ENCODE measurements at regions not wholly inside any gene's neighbourhood (a gene's known extent, or its start where the extent isn't known, plus 50 kb on each side); places are given as distances from the start of the nearest gene placed in this dataset.

- no peak overlapping the region for H3K4me3 ChIP-seq (ENCODE audit: low read length in 2 of 2)
- DNase-seq (ENCODE audit: low read depth in 6 of 9, low spot score in 9 of 9) = no peak
- H3K27ac ChIP-seq (ENCODE audit: low read depth in 1 of 2, low read length in 1 of 2) = no peak overlapping the region
- H3K36me3 ChIP-seq (ENCODE audit: control insufficient read depth in 2 of 2, insufficient read depth in 2 of 2, low read length in 1 of 2) = no peaks in the 10 kb centered on the region
- H3K9me3 ChIP-seq (ENCODE audit: control insufficient read depth in 2 of 2, insufficient read depth in 1 of 2, low read length in 1 of 2) = peaks cover 0 to 1% of the 10 kb centered on the region in 2 donors
- H3K27me3 ChIP-seq (ENCODE audit: control insufficient read depth in 2 of 2, insufficient read depth in 1 of 2, low read length in 1 of 2) = peaks cover 0 to 6% of the 10 kb centered on the region in 2 donors
- H3K4me1 ChIP-seq (ENCODE audit: control insufficient read depth in 2 of 2, insufficient read depth in 2 of 2, low read length in 2 of 2) = peaks cover 4% of the 10 kb centered on the region in 2 donors
- WGBS = 96% methylated on average over 8 of the region's 8 CpGs
These were observed 175.5 kb downstream of the TMEM18 start for GRCh38 chr2:501667-502066.

DNA sequence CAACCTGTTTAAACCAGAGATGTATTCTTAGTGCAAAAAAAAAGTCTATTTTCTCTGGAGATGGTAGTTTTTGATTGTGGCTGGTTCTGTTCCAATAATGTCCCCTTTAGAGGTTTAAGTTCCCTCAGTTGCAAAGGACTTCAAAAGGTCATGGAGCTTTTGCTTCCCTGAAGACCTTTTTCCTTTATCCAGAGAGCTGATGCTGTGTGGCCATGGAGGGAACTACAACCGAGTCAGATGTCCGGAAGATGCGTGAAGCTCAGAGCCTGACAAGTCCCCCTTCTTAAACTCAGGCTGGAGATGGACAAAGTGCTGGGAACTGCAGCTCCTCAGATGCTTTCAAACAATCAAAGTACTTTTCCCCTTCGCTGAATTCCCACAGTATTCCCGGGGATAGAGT is 176.1 kb downstream of the TMEM18 start:
- Histone ChIP-seq H3K4me1 (ENCODE audit: control insufficient read depth in 2 of 2, insufficient read depth in 2 of 2, low read length in 2 of 2) (peaks cover 4% of the 10 kb centered on the region in 2 donors), H3K4me3 (ENCODE audit: low read length in 2 of 2) (no peak overlapping the region), H3K9me3 (ENCODE audit: control insufficient read depth in 2 of 2, insufficient read depth in 1 of 2, low read length in 1 of 2) (peaks cover 0 to 1% of the 10 kb centered on the region in 2 donors), H3K27me3 (ENCODE audit: control insufficient read depth in 2 of 2, insufficient read depth in 1 of 2, low read length in 1 of 2) (peaks cover 0 to 6% of the 10 kb centered on the region in 2 donors), H3K36me3 (ENCODE audit: control insufficient read depth in 2 of 2, insufficient read depth in 2 of 2, low read length in 1 of 2) (no peaks in the 10 kb centered on the region), H3K27ac (ENCODE audit: low read depth in 1 of 2, low read length in 1 of 2) (no peak overlapping the region)
- 87% methylated on average over 5 of the region's 5 CpGs for WGBS
- DNase-seq (ENCODE audit: low read depth in 6 of 9, low spot score in 9 of 9) = no peak

- H3K27me3 ChIP-seq (ENCODE audit: control insufficient read depth in 2 of 2, insufficient read depth in 1 of 2, low read length in 1 of 2) = peaks cover 0 to 2% of the 10 kb centered on the region in 2 donors
- 78% methylated on average over 8 of the region's 8 CpGs for WGBS
- no peak overlapping the region for H3K4me3 ChIP-seq (ENCODE audit: low read length in 2 of 2)
- no peak overlapping the region for H3K27ac ChIP-seq (ENCODE audit: low read depth in 1 of 2, low read length in 1 of 2)
- DNase-seq (ENCODE audit: low read depth in 6 of 9, low spot score in 9 of 9) = no peak
- H3K9me3 ChIP-seq (ENCODE audit: control insufficient read depth in 2 of 2, insufficient read depth in 1 of 2, low read length in 1 of 2) = peaks cover 0 to 1% of the 10 kb centered on the region in 2 donors
- H3K36me3 ChIP-seq (ENCODE audit: control insufficient read depth in 2 of 2, insufficient read depth in 2 of 2, low read length in 1 of 2) = no peaks in the 10 kb centered on the region
- H3K4me1 ChIP-seq (ENCODE audit: control insufficient read depth in 2 of 2, insufficient read depth in 2 of 2, low read length in 2 of 2) = peaks cover 4% of the 10 kb centered on the region in 2 donors
These were observed 177.5 kb downstream of the TMEM18 start for GRCh38 chr2:499726-500125.

GRCh38 chr2:498493-499178 is 178.6 kb downstream of the TMEM18 start:
- 95% methylated on average over 10 of the region's 10 CpGs for WGBS
- H3K27ac ChIP-seq (ENCODE audit: low read depth in 1 of 2, low read length in 1 of 2) = no peak overlapping the region
- peaks cover 0 to 1% of the 10 kb centered on the region in 2 donors for H3K9me3 ChIP-seq (ENCODE audit: control insufficient read depth in 2 of 2, insufficient read depth in 1 of 2, low read length in 1 of 2)
- peaks cover 4% of the 10 kb centered on the region in 2 donors for H3K4me1 ChIP-seq (ENCODE audit: control insufficient read depth in 2 of 2, insufficient read depth in 2 of 2, low read length in 2 of 2)
- H3K36me3 ChIP-seq (ENCODE audit: control insufficient read depth in 2 of 2, insufficient read depth in 2 of 2, low read length in 1 of 2) = no peaks in the 10 kb centered on the region
- no peaks in the 10 kb centered on the region for H3K27me3 ChIP-seq (ENCODE audit: control insufficient read depth in 2 of 2, insufficient read depth in 1 of 2, low read length in 1 of 2)
- no peak overlapping the region for H3K4me3 ChIP-seq (ENCODE audit: low read length in 2 of 2)
- DNase-seq (ENCODE audit: low read depth in 6 of 9, low spot score in 9 of 9) = no peak

- no peak overlapping the region for H3K27ac ChIP-seq (ENCODE audit: low read depth in 1 of 2, low read length in 1 of 2)
- H3K4me1 ChIP-seq (ENCODE audit: control insufficient read depth in 2 of 2, insufficient read depth in 2 of 2, low read length in 2 of 2) = peaks cover 4% of the 10 kb centered on the region in 2 donors
- whole genome bisulfite sequencing = 95% methylated on average over 9 of the region's 9 CpGs
- no peak overlapping the region for H3K4me3 ChIP-seq (ENCODE audit: low read length in 2 of 2)
- H3K36me3 ChIP-seq (ENCODE audit: control insufficient read depth in 2 of 2, insufficient read depth in 2 of 2, low read length in 1 of 2) = no peaks in the 10 kb centered on the region
- no peak for DNase-seq (ENCODE audit: low read depth in 6 of 9, low spot score in 9 of 9)
- H3K27me3 ChIP-seq (ENCODE audit: control insufficient read depth in 2 of 2, insufficient read depth in 1 of 2, low read length in 1 of 2) = no peaks in the 10 kb centered on the region
- H3K9me3 ChIP-seq (ENCODE audit: control insufficient read depth in 2 of 2, insufficient read depth in 1 of 2, low read length in 1 of 2) = peaks cover 0 to 1% of the 10 kb centered on the region in 2 donors
These were observed 179.3 kb downstream of the TMEM18 start for GRCh38 chr2:497770-498492.

- peaks cover 0 to 1% of the 10 kb centered on the region in 2 donors for H3K9me3 ChIP-seq (ENCODE audit: control insufficient read depth in 2 of 2, insufficient read depth in 1 of 2, low read length in 1 of 2)
- WGBS = 96% methylated on average over 24 of the region's 24 CpGs
- peaks cover 4% of the 10 kb centered on the region in 2 donors for H3K4me1 ChIP-seq (ENCODE audit: control insufficient read depth in 2 of 2, insufficient read depth in 2 of 2, low read length in 2 of 2)
- H3K4me3 ChIP-seq (ENCODE audit: low read length in 2 of 2) = no peak overlapping the region
- H3K27ac ChIP-seq (ENCODE audit: low read depth in 1 of 2, low read length in 1 of 2) = no peak overlapping the region
- DNase-seq (ENCODE audit: low read depth in 6 of 9, low spot score in 9 of 9) = no peak
- no peaks in the 10 kb centered on the region for H3K27me3 ChIP-seq (ENCODE audit: control insufficient read depth in 2 of 2, insufficient read depth in 1 of 2, low read length in 1 of 2)
- no peaks in the 10 kb centered on the region for H3K36me3 ChIP-seq (ENCODE audit: control insufficient read depth in 2 of 2, insufficient read depth in 2 of 2, low read length in 1 of 2)
These were observed 180.5 kb downstream of the TMEM18 start for GRCh38 chr2:496729-497128.

- DNase-seq (ENCODE audit: low read depth in 6 of 9, low spot score in 9 of 9) = no peak
- no peaks in the 10 kb centered on the region for H3K36me3 ChIP-seq (ENCODE audit: control insufficient read depth in 2 of 2, insufficient read depth in 2 of 2, low read length in 1 of 2)
- no peak overlapping the region for H3K4me3 ChIP-seq (ENCODE audit: low read length in 2 of 2)
- H3K9me3 ChIP-seq (ENCODE audit: control insufficient read depth in 2 of 2, insufficient read depth in 1 of 2, low read length in 1 of 2) = peaks cover 0 to 1% of the 10 kb centered on the region in 2 donors
- no peaks in the 10 kb centered on the region for H3K27me3 ChIP-seq (ENCODE audit: control insufficient read depth in 2 of 2, insufficient read depth in 1 of 2, low read length in 1 of 2)
- H3K27ac ChIP-seq (ENCODE audit: low read depth in 1 of 2, low read length in 1 of 2) = no peak overlapping the region
- peaks cover 4% of the 10 kb centered on the region in 2 donors for H3K4me1 ChIP-seq (ENCODE audit: control insufficient read depth in 2 of 2, insufficient read depth in 2 of 2, low read length in 2 of 2)
- WGBS = 97% methylated on average over 25 of the region's 25 CpGs
These were observed 181.4 kb downstream of the TMEM18 start for GRCh38 chr2:495745-496275.

GRCh38 chr2:494853-495252 is 182.4 kb downstream of the TMEM18 start:
- peaks cover 0 to 1% of the 10 kb centered on the region in 2 donors for H3K9me3 ChIP-seq (ENCODE audit: control insufficient read depth in 2 of 2, insufficient read depth in 1 of 2, low read length in 1 of 2)
- DNase-seq (ENCODE audit: low read depth in 6 of 9, low spot score in 9 of 9) = no peak
- H3K27ac ChIP-seq (ENCODE audit: low read depth in 1 of 2, low read length in 1 of 2) = no peak overlapping the region
- H3K4me1 ChIP-seq (ENCODE audit: control insufficient read depth in 2 of 2, insufficient read depth in 2 of 2, low read length in 2 of 2) = peaks cover 4% of the 10 kb centered on the region in 2 donors
- no peaks in the 10 kb centered on the region for H3K27me3 ChIP-seq (ENCODE audit: control insufficient read depth in 2 of 2, insufficient read depth in 1 of 2, low read length in 1 of 2)
- H3K36me3 ChIP-seq (ENCODE audit: control insufficient read depth in 2 of 2, insufficient read depth in 2 of 2, low read length in 1 of 2) = no peaks in the 10 kb centered on the region
- no peak overlapping the region for H3K4me3 ChIP-seq (ENCODE audit: low read length in 2 of 2)
- WGBS = 92% methylated on average over 13 of the region's 13 CpGs

DNA sequence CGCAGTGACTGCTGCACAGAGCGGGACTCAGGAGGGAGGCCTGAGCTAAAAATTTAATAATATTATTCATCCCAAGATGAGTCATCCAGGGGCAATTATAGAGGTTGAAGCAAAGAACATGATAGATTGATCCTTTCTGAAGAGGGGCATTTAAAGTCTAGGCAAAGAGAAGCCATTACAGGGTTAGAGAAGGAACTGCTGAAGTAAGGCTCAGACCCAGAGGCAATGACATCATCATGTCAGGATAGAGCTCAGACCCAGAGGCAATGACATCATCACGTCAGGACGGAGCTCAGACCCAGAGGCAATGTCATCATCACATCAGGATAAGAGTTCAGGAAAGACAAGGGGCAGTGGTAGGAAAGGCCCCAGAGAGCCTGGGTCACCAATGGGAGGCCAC is 184.0 kb downstream of the TMEM18 start:
- WGBS = 98% methylated on average over 4 of the region's 4 CpGs
- Histone ChIP-seq H3K4me1 (ENCODE audit: control insufficient read depth in 2 of 2, insufficient read depth in 2 of 2, low read length in 2 of 2) (peaks cover 4% of the 10 kb centered on the region in 2 donors), H3K9me3 (ENCODE audit: control insufficient read depth in 2 of 2, insufficient read depth in 1 of 2, low read length in 1 of 2) (peaks cover 0 to 1% of the 10 kb centered on the region in 2 donors), H3K4me3 (ENCODE audit: low read length in 2 of 2) (no peak overlapping the region), H3K36me3 (ENCODE audit: control insufficient read depth in 2 of 2, insufficient read depth in 2 of 2, low read length in 1 of 2) (no peaks in the 10 kb centered on the region), H3K27me3 (ENCODE audit: control insufficient read depth in 2 of 2, insufficient read depth in 1 of 2, low read length in 1 of 2) (no peaks in the 10 kb centered on the region), H3K27ac (ENCODE audit: low read depth in 1 of 2, low read length in 1 of 2) (no peak overlapping the region)
- no peak for DNase-seq (ENCODE audit: low read depth in 6 of 9, low spot score in 9 of 9)
